HG02642 (cell line): ENCODE measurements at regions not wholly inside any gene's neighbourhood (a gene's known extent, or its start where the extent isn't known, plus 50 kb on each side); places are given as distances from the start of the nearest gene placed in this dataset.

Source experiments
- ATAC-seq: cut with Tn5 transposase; IDR thresholded peaks from one replicate; pipeline ENCODE4 v1.9.1; 2021; ENCODE audit warnings: mild to moderate bottlenecking; ENCODE audit not compliant: unreplicated experiment, poor library complexity

DNA sequence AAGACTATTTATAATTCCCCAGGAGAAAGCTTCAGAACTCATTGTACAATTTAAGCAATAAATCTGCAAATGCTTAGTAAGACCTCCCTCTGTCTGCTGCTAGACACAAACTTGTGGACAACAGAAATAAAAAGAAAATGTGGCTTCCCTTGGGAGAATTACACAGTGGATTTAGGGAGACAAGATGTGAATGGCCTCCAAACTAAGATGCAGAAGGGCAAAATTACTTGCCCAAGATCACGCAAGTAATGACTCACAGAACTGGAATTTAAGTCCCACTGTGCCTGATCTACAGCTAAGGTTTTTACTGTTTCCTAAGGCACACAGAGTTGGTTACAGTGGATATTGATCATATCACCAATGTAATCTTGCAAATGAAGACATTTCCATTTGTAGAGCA is 947.0 kb downstream of the NLGN4Y start:
- ATAC-seq, result no peak

DNA sequence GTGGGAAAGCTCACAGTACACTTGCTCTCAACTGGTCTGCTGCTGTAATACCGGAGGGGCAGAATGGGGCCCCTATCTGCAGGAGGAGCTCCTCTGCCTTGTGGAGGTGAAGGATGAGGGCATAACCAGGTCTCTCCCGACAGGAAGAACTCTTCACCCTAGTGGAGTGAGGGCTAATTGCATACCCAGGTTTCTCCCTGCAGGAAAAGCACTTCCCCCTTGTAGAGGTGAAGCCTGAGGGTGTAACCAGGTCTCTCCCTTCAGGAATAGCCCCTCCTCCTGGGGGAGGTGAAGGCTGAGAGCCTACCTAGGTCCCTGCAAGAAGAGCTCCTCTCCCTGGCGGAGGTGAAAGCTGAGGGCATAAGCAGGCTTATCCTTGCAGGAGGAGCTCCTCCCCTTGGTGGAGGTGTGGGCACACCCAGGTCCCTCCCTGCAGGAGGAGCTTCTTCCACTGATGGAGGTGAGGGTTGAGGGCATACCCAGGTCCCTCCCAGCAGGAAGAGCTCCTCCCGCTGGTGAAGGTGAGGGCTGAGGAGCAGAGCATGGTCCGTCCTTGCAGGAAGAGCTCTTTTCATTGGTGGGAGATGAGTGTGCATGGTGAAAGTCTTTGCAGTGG is 954.1 kb downstream of the NLGN4Y start:
- ATAC-seq, result no peak

- no peak for ATAC-seq
Measured at GRCh38 chrY:15500536-15500935, 976.2 kb downstream of the NLGN4Y start.

- ATAC-seq, result no peak
Measured at GRCh38 chrY:15501181-15501580, 976.9 kb downstream of the NLGN4Y start.

GRCh38 chrY:15510288-15510687 is 986.0 kb downstream of the NLGN4Y start:
- no peak for ATAC-seq

DNA sequence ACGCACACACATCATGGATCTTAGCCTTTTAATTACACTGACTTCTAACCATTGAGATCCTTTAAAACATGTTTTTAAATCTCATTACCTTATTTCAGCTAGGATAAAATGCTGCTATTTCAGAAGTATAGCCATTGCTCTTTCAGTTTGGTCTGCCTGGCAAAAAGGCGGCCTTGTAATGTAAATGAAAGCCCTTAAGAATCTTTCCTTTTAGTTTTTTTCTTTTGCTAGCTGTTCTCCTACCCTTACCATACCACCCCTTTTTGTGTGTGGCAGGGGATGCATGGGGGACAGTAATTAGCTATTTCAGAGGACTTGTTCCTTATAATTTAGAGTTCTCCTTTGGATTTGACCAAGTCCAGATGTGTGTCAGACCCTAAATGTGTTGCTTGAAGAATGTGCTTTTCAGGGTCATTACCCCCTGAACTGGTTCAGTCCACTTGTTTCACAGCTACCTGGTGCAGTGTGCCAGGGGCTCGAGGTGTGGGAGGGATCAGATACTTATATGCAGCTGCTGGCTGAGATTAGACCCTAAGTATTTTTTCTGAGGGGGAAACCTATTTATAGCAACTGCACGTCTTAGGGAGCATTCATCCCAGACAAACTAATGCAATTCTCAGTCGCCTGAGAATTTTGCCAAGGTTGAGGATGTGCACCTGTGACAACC is 986.8 kb downstream of the NLGN4Y start:
- ATAC-seq, result no peak

DNA sequence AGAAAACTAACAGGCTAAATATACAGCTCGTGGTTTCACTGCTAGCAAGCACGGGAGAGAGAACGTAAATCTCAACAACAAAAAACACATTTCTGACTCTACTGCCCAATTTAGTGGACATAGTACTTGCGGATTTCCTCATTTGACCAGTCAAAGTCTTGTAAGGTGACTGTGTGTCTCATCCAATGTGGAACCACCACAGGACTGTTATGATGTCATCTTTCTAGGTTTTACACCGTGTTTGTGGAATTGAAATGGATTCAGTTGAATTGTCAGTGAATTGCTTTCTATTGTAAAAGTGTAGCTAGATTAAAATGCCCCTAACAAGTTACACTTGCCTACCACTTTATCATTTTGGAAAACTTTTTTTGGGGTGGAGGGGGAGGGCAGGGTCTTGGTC is 1010.8 kb downstream of the NLGN4Y start:
- no peak for ATAC-seq

DNA sequence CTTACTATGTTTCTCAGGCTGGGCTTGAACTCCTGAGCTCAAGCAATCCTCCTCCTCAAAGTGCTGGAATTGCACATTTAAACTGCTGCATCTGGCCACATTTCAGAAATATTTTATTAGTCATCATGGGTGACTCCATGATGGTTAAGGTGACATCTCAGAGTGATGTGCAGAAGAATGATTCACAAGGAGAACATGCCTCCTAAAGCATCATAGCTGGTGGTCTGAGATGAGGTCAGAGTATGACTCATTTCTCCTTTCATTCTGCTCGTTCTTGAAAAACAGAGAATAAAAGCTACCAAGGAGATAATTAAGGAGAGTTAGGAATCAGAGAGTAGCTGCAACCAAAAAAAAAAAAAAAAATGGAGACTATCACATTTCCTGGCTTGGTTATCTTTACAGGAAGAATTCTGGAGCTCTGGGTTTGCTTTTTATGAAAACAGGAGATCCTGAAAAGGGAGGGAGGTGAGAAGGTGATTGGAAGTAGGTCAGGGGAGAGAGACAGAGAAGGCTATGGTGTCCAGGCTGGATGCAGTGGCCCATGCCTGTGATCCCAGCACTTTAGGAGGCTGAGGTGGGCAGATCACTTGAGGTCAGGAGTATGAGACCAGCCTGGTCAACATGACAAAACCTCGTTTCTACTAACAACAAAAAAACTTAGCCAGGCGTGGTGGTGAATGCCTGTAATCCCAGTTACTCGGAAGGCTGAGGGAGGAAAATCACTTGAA is 1011.6 kb downstream of the NLGN4Y start:
- no peak for ATAC-seq

DNA sequence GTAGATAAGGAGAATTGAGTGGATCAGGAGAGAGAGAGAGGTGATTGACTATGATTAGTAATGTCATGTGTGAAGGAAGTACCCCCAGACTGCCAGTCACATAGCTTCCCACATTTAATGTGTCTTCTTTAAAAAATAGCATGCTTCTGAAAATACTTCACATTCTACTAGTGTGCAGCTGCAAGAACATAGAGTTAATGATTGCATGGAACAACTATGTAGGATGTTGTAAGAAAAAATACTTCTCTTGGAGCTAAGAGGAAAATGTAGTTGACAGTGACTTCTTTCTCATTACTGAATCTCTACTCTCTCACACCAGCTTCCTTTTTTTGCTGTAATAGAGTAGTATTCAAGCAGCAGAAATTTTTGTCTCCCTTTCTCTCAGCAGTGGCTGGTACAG is 1016.2 kb downstream of the NLGN4Y start:
- ATAC-seq, result no peak

- no peak for ATAC-seq
Measured at GRCh38 chrY:15546177-15546754, 1021.9 kb downstream of the NLGN4Y start.

DNA sequence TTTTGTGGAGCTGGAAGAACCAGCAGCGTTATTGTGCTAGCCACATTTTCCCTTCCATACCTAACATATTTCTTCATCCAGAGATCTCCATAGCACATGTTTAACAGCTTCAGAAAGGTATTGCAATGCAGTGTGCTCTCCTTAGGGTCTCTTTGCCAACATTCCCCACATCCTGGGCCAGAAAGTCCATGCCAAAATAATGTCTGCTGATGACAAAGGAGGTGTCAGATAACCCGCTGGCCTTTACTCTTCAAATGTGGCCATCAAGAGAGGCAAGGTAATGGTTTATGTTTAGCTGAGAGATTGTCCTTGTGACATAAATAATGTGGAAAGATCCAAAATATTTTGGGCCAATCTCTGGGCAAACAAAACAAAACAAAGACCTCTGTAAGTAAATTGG is 1027.7 kb downstream of the NLGN4Y start:
- no peak for ATAC-seq

DNA sequence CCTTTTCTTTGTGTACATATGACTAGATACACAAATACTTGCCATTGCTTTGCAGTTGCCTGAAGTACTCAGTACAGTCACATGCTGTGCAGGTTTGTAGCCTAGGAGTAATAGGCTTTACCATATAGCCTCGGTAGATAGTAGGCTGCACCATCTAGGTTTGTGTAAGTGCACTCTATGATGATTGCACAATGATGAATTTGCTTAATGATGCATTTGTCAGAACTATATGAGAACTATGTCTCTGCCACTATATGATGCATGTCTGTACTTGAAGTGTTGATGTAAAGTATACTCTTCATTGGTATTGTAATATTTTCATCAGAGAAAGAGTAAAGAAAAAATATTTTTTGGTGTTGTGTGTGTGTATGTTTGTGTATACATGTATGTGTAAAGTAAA is 1030.7 kb downstream of the NLGN4Y start:
- no peak for ATAC-seq

GRCh38 chrY:15559169-15559568 is 1034.8 kb downstream of the NLGN4Y start:
- no peak for ATAC-seq

DNA sequence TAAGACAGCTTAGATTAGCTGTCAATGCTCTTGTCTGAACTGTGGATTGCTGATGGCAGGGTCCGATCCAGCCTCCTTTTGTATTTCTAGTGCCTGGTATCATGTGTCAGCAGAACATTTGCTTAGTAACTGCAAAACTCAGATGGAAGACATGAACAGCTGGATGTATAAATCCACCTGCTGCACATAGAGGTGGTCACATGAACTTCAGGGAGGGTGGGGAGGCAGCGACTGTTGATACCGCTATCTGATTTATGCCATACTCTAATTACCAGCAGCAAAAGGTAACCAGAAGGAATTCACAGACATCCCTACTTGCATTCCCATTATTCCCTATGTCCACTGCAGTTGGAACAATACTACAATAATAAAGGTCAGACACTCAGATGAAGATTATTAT is 1036.5 kb downstream of the NLGN4Y start:
- ATAC-seq, result no peak

GRCh38 chrY:15561501-15562289 is 1037.4 kb downstream of the NLGN4Y start:
- ATAC-seq, result no peak

DNA sequence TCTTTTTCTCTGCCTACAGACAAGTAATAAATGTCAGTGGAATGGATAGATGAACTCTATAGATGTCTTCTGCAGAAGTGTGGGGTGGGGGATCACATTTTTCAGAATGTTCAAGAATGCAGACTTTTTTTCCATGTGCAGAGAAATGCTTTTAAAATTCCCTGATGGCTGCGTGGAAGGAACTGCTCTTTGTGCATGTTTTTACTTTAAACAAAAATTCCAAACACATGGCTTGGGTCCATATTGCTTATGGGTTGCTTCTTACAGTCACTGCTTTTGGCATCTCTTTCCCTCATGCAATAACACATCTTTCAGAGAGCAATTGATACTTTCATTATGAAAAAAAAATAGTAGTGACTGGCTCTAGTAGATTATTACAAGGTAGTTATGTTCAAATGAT is 1053.6 kb downstream of the NLGN4Y start:
- ATAC-seq, result no peak

- no peak for ATAC-seq
Measured at GRCh38 chrY:15578761-15579160, 1054.4 kb downstream of the NLGN4Y start.

DNA sequence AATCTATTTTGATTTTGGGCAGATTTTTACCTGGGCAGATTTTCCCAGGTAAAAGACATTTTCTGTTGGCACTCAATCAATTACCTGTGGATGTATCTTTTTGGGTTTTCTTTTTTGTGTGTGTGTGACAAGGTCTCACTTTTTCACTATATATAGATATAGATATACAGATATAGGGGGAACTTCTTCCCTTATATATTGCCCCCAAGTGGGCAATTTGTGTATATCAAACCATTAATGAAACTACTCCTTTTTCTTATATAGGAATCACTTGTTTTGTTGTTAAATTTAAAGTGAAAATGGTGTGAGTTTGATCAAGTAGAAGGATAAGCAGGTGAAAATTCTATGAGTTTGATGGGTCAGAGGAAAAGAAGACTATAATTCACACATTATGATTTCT is 1054.9 kb downstream of the NLGN4Y start:
- ATAC-seq, result no peak

DNA sequence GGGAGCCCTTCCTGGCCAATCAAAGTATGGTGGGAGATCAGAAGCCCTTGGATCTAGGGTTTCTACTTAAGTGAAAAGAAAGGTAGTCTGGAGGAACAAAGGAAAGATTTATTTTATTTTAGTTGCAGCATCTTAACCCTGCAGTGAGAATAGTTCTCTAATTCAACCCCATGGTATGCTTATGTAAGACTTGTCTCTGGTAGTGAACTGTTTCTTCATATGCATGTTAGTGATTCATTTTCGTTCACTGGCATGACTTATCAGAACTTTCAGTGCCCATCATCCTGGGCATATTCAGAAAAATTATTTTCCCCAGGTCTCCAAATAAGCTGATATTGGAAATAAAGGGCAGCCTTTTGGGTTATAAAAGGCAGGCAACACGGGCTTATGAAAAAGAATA is 1058.8 kb downstream of the NLGN4Y start:
- no peak for ATAC-seq

- no peak for ATAC-seq
Measured at GRCh38 chrY:15592957-15593356, 1068.6 kb downstream of the NLGN4Y start.
